Endothelial cell (in vitro differentiated cells): ENCODE measurements at regions not wholly inside any gene's neighbourhood (a gene's known extent, or its start where the extent isn't known, plus 50 kb on each side); places are given as distances from the start of the nearest gene placed in this dataset.

Experiments used
- DNase-seq: peaks from one replicate; pipeline ENCODE4 v3.0.0; 2021; ENCODE audit warnings: low spot score
- H3K27ac Mint-ChIP-seq: one replicate; pipeline ENCODE4 v1.8.0; 2021; ENCODE audit warnings: mixed read lengths, inconsistent platforms; ENCODE audit not compliant: unreplicated experiment
- H3K27me3 Mint-ChIP-seq: one replicate; pipeline ENCODE4 v1.8.0; 2021; ENCODE audit warnings: mild to moderate bottlenecking, moderate library complexity, mixed read lengths, inconsistent platforms; ENCODE audit not compliant: unreplicated experiment
- H3K36me3 Mint-ChIP-seq: one replicate; pipeline ENCODE4 v1.8.0; 2021; ENCODE audit warnings: mild to moderate bottlenecking, low read depth, mixed read lengths, inconsistent platforms; ENCODE audit not compliant: unreplicated experiment
- H3K4me1 Mint-ChIP-seq: one replicate; pipeline ENCODE4 v1.8.0; 2021; ENCODE audit warnings: mild to moderate bottlenecking, mixed read lengths, inconsistent platforms; ENCODE audit not compliant: unreplicated experiment
- H3K4me3 Mint-ChIP-seq: one replicate; pipeline ENCODE4 v1.8.0; 2021; ENCODE audit warnings: mild to moderate bottlenecking, mixed read lengths, inconsistent platforms; ENCODE audit not compliant: unreplicated experiment
- H3K9me3 Mint-ChIP-seq: one replicate; pipeline ENCODE4 v1.8.0; 2021; ENCODE audit warnings: mixed read lengths, inconsistent platforms; ENCODE audit not compliant: unreplicated experiment
- TF ChIP-seq, protein P1 (sequence below): fragments of 200-600 bp; sonication (generic); IDR thresholded peaks from one replicate; pipeline ENCODE4 v1.5.0; 2021; ENCODE audit warnings: antibody characterized with exemption; ENCODE audit not compliant: unreplicated experiment

GRCh38 chr20:7262803-7263202 is 495.3 kb downstream of the BMP2 start:
- no peak overlapping the region for H3K27ac Mint-ChIP-seq
- TF ChIP-seq, protein P1, sequence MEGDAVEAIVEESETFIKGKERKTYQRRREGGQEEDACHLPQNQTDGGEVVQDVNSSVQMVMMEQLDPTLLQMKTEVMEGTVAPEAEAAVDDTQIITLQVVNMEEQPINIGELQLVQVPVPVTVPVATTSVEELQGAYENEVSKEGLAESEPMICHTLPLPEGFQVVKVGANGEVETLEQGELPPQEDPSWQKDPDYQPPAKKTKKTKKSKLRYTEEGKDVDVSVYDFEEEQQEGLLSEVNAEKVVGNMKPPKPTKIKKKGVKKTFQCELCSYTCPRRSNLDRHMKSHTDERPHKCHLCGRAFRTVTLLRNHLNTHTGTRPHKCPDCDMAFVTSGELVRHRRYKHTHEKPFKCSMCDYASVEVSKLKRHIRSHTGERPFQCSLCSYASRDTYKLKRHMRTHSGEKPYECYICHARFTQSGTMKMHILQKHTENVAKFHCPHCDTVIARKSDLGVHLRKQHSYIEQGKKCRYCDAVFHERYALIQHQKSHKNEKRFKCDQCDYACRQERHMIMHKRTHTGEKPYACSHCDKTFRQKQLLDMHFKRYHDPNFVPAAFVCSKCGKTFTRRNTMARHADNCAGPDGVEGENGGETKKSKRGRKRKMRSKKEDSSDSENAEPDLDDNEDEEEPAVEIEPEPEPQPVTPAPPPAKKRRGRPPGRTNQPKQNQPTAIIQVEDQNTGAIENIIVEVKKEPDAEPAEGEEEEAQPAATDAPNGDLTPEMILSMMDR = no peak
- no peak overlapping the region for H3K4me3 Mint-ChIP-seq
- H3K36me3 Mint-ChIP-seq = no peaks in the 10 kb centered on the region
- DNase-seq = no peak
- no peaks in the 10 kb centered on the region for H3K9me3 Mint-ChIP-seq
- no peaks in the 10 kb centered on the region for H3K4me1 Mint-ChIP-seq
- no peaks in the 10 kb centered on the region for H3K27me3 Mint-ChIP-seq

DNA sequence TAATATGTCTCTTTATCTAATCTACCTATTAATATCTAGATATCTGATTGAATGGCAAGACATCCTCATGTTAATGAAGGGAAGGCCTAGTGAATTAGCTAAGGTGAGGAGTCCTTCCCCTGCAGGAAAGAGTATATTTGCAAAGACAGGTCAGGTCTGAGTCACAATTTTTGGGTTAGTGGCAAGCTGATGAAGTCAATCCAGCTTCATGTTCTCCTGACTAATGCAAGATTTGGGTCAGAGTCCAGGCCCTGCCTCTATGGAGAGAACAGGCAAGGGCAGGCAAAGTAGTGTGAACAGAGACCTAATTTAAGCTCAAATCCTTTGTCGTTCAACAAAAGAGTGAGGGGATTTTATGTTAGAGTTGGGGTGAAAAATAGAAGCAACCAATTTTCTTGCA is 496.7 kb downstream of the BMP2 start:
- TF ChIP-seq, protein P1 = no peak
- no peak overlapping the region for H3K4me3 Mint-ChIP-seq

GRCh38 chr20:7269452-7269851 is 502.0 kb downstream of the BMP2 start:
- no peak overlapping the region for H3K4me3 Mint-ChIP-seq
- H3K27me3 Mint-ChIP-seq = no peaks in the 10 kb centered on the region
- no peaks in the 10 kb centered on the region for H3K4me1 Mint-ChIP-seq
- H3K36me3 Mint-ChIP-seq = no peaks in the 10 kb centered on the region
- H3K9me3 Mint-ChIP-seq = no peaks in the 10 kb centered on the region
- DNase-seq = no peak
- no peak overlapping the region for H3K27ac Mint-ChIP-seq
- TF ChIP-seq, protein P1 = no peak

More for the DNA sequence above, 496.7 kb downstream of the BMP2 start:
- H3K27me3 Mint-ChIP-seq = no peaks in the 10 kb centered on the region
- no peaks in the 10 kb centered on the region for H3K9me3 Mint-ChIP-seq
- no peak overlapping the region for H3K27ac Mint-ChIP-seq
- H3K36me3 Mint-ChIP-seq = no peaks in the 10 kb centered on the region
- no peak for DNase-seq
- H3K4me1 Mint-ChIP-seq = no peaks in the 10 kb centered on the region

DNA sequence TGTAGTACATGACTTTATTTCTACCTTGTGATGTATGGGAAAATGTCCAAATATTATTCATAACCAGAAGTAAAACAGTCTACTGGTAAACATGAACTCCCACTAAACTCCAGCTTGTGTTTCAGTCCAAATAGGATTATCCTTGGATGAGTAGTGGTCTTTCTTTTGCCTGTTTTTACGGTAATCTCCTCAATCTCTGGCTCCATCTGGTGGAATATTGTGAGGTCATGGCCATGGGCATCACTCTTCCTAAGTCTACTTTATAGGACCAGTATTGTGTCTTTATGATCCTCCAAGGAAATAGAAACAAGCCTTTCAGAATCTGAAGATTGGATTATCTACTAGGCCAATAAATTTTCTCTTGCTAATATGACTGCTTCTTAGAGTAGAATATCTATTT is 505.0 kb downstream of the BMP2 start:
- TF ChIP-seq, protein P1 = no peak
- no peaks in the 10 kb centered on the region for H3K4me1 Mint-ChIP-seq
- H3K4me3 Mint-ChIP-seq = no peak overlapping the region
- no peak for DNase-seq
- H3K27ac Mint-ChIP-seq = no peak overlapping the region
- H3K27me3 Mint-ChIP-seq = no peaks in the 10 kb centered on the region
- no peaks in the 10 kb centered on the region for H3K36me3 Mint-ChIP-seq
- no peaks in the 10 kb centered on the region for H3K9me3 Mint-ChIP-seq

GRCh38 chr20:7274870-7275269 is 507.4 kb downstream of the BMP2 start:
- Mint-ChIP-seq H3K9me3 (no peaks in the 10 kb centered on the region), H3K4me1 (no peaks in the 10 kb centered on the region), H3K36me3 (no peaks in the 10 kb centered on the region), H3K27ac (no peak overlapping the region), H3K4me3 (no peak overlapping the region), H3K27me3 (no peaks in the 10 kb centered on the region)
- DNase-seq = no peak
- TF ChIP-seq, protein P1 = no peak
